Sigmoid colon (tissue), 4 donors: ENCODE measurements at regions not wholly inside any gene's neighbourhood (a gene's known extent, or its start where the extent isn't known, plus 50 kb on each side); places are given as distances from the start of the nearest gene placed in this dataset.

Source experiments
- EP300 ChIP-seq, 4 donors: sonication (generic); formaldehyde crosslinking; IDR thresholded peaks; one replicate each; pipeline ENCODE4 v1.6.1; 2017; ENCODE audit warnings: antibody characterized with exemption in 4 of 4
- POLR2AphosphoS5 ChIP-seq, 4 donors: sonication (generic); formaldehyde crosslinking; IDR thresholded peaks; one replicate each; pipeline ENCODE4 v1.6.1; 2017; ENCODE audit warnings: antibody characterized with exemption in 4 of 4
- TF ChIP-seq, protein P1 (sequence below), 4 experiments: fragments of 450-650 bp in 3 of 4; fragments of 200-600 bp in 1 of 4; IDR thresholded peaks; one replicate each; pipeline ENCODE4 v1.5.1; 2016 to 2019; ENCODE audit warnings: antibody characterized with exemption in 4 of 4, mild to moderate bottlenecking in 3 of 4, moderate library complexity in 2 of 4

DNA sequence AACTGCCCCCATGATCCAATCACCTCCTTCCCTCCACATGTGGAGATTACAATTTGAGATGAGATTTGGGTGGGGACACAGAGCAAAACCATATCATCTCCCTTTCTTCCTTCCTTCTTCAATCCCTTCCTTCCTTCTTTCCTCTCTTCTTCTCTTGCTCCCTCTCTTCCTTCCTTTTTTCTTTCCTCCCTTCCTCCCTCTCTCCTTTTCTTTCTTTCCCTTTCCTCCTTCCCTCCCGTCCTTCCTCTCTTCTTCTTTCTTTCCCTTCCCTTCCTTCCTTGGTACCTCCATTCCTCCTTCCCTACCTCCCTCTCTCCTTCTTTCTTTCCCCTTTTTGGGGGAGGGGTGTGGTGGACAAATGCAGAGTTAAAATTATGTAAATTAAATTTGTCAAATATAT lies 145.1 kb downstream of the TSHZ3 start:
- TF ChIP-seq POLR2AphosphoS5 (IDR thresholded peaks at IDR 0.05) (no peak), EP300 (IDR thresholded peaks at IDR 0.05) (no peak)
- TF ChIP-seq, protein P1, sequence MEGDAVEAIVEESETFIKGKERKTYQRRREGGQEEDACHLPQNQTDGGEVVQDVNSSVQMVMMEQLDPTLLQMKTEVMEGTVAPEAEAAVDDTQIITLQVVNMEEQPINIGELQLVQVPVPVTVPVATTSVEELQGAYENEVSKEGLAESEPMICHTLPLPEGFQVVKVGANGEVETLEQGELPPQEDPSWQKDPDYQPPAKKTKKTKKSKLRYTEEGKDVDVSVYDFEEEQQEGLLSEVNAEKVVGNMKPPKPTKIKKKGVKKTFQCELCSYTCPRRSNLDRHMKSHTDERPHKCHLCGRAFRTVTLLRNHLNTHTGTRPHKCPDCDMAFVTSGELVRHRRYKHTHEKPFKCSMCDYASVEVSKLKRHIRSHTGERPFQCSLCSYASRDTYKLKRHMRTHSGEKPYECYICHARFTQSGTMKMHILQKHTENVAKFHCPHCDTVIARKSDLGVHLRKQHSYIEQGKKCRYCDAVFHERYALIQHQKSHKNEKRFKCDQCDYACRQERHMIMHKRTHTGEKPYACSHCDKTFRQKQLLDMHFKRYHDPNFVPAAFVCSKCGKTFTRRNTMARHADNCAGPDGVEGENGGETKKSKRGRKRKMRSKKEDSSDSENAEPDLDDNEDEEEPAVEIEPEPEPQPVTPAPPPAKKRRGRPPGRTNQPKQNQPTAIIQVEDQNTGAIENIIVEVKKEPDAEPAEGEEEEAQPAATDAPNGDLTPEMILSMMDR (IDR thresholded peaks at IDR 0.05), result no peak
